HepG2 (cell line): ENCODE measurements at regions not wholly inside any gene's neighbourhood (a gene's known extent, or its start where the extent isn't known, plus 50 kb on each side); places are given as distances from the start of the nearest gene placed in this dataset.

Experiments
- ATAC-seq: fragments of 200-7000 bp; cut with Tn5 transposase; 3 replicates; pipeline ENCODE4 v1.9.1; 2020; ENCODE audit warnings: mild to moderate bottlenecking, moderate library complexity
- BruUV-seq: library from RNA; stranded (reverse); fragments of 400-500 nt; replicated peaks from 2 replicates; lab custom pipeline; 2021; lab: Mats Ljungman, UMichigan
- CTCF ChIA-PET: fragments of 300-600 bp; formaldehyde crosslinking; extraction: SDS; loops from one replicate; lab custom pipeline; 2021; ENCODE audit warnings: low total read pairs, inconsistent platforms, low intra/inter-chr PET ratio; lab: Yijun Ruan, JAX
- POLR2A ChIA-PET: fragments of 350-600 bp; sonication (Branson Sonifier 250); formaldehyde crosslinking; loops from one replicate; lab custom pipeline; 2020; ENCODE audit warnings: antibody characterized with exemption, inconsistent platforms; lab: Yijun Ruan, JAX
- DNase-seq: peaks from one replicate; pipeline ENCODE4 v3.0.0-alpha.2; 2015; ENCODE audit warnings: low spot score
- FAIRE-seq: peaks from 3 replicates; lab custom pipeline; 2011; peaks lifted over from hg19 to GRCh38; lab: Jason Lieb, UNC
- H2AFZ ChIP-seq: one replicate; pipeline ENCODE4 v1.6.1; 2011; ENCODE audit warnings: low read length, inconsistent platforms
- H3K27ac ChIP-seq: fragments of 300-600 bp; 3 replicates; pipeline ENCODE4 v1.8.0; 2011; ENCODE audit warnings: mixed run types, mild to moderate bottlenecking, mixed read lengths, low read length, inconsistent platforms; ENCODE audit not compliant: insufficient read depth; ENCODE audit errors: extremely low read length
- H3K27me3 ChIP-seq, 2 experiments: fragments of 200-600 bp in 1 of 2; 2 replicates in 1 of 2; 3 replicates in 1 of 2; pipeline versions ENCODE4 v1.6.0 to v1.8.0; 2011; ENCODE audit warnings: low read length in 2 of 2, mild to moderate bottlenecking in 2 of 2, moderate library complexity in 2 of 2, inconsistent platforms in 1 of 2; ENCODE audit not compliant: insufficient read depth in 2 of 2, control insufficient read depth in 1 of 2
- H3K36me3 ChIP-seq, 2 experiments: fragments of 200-600 bp in 1 of 2; replicated peaks in 1 of 2; 2 replicates in 1 of 2; 3 replicates in 1 of 2; pipeline versions ENCODE4 v1.5.1 to v1.8.0; 2011; ENCODE audit warnings: low read length in 2 of 2, inconsistent platforms in 1 of 2; ENCODE audit not compliant: insufficient read depth in 2 of 2, control insufficient read depth in 1 of 2
- H3K4me1 ChIP-seq: 2 replicates; pipeline ENCODE4 v1.5.1; 2012; ENCODE audit warnings: low read length, inconsistent platforms; ENCODE audit not compliant: insufficient read depth
- H3K4me2 ChIP-seq: 2 replicates; pipeline ENCODE4 v1.6.0; 2011; ENCODE audit warnings: low read depth, low read length, inconsistent platforms
- H3K4me3 ChIP-seq, 3 experiments: fragments of 200-600 bp in 1 of 3; sonication (generic), shearing (Covaris generic) in 1 of 3; replicated peaks in 1 of 3; 2 replicates each; pipeline ENCODE4 v1.5.1; 2011 to 2016; ENCODE audit warnings: low read length in 3 of 3, inconsistent platforms in 2 of 3, low read depth in 2 of 3, mild to moderate bottlenecking in 2 of 3, control low read depth in 1 of 3, mixed read lengths in 1 of 3; ENCODE audit not compliant: insufficient read depth in 1 of 3
- H3K79me2 ChIP-seq: one replicate; pipeline ENCODE4 v1.6.1; 2011; ENCODE audit warnings: low read length, inconsistent platforms; ENCODE audit not compliant: insufficient read depth
- H3K9ac ChIP-seq: 2 replicates; pipeline ENCODE4 v1.6.0; 2011; ENCODE audit warnings: mild to moderate bottlenecking, low read depth, low read length, inconsistent platforms; ENCODE audit not compliant: insufficient read depth
- H3K9me3 ChIP-seq: 2 replicates; pipeline ENCODE4 v1.5.1; 2012; ENCODE audit warnings: mild to moderate bottlenecking, low read length
- H4K20me1 ChIP-seq: 2 replicates; pipeline ENCODE4 v1.6.0; 2011; ENCODE audit warnings: inconsistent platforms, mild to moderate bottlenecking, low read length, moderate library complexity; ENCODE audit not compliant: insufficient read depth
- NONO ChIP-seq, 2 experiments: fragments of 450-650 bp in 1 of 2; sonication (generic) in 1 of 2; formaldehyde crosslinking in 1 of 2; IDR thresholded peaks in 1 of 2; conservative IDR thresholded peaks in 1 of 2; 2 replicates each; pipeline versions ENCODE4 v1.6.1 to v1.8.0; 2017 to 2022; ENCODE audit warnings: mild to moderate bottlenecking in 1 of 2, missing genetic modification reagents in 1 of 2, moderate library complexity in 1 of 2
- RAD21 ChIP-seq: fragments of 450-650 bp; formaldehyde crosslinking; IDR thresholded peaks from 2 replicates; pipeline ENCODE4 v1.5.0; 2020; ENCODE audit warnings: mild to moderate bottlenecking
- THYN1 ChIP-seq: sonication (generic); formaldehyde crosslinking; IDR thresholded peaks from 2 replicates; pipeline ENCODE4 v1.8.1; 2023; ENCODE audit warnings: low read depth, mild to moderate bottlenecking, moderate library complexity, missing genetic modification reagents, borderline replicate concordance
- ZNF124 ChIP-seq: sonication (generic); formaldehyde crosslinking; IDR thresholded peaks from 2 replicates; pipeline ENCODE4 v1.4.0; 2020; ENCODE audit warnings: missing genetic modification reagents
- ZNF556 ChIP-seq: sonication (generic); formaldehyde crosslinking; IDR thresholded peaks from 2 replicates; pipeline ENCODE4 v1.4.0; 2020; ENCODE audit warnings: mild to moderate bottlenecking, missing genetic modification reagents, borderline replicate concordance
- ZNF616 ChIP-seq: sonication (generic); formaldehyde crosslinking; IDR thresholded peaks from 2 replicates; pipeline ENCODE4 v1.5.0; 2020; ENCODE audit warnings: low read depth, mild to moderate bottlenecking, missing genetic modification reagents
- ZNF720 ChIP-seq: sonication (generic); formaldehyde crosslinking; IDR thresholded peaks from 2 replicates; pipeline ENCODE4 v1.4.0; 2020; ENCODE audit warnings: missing genetic modification reagents
- ZNF792 ChIP-seq: IDR thresholded peaks from 2 replicates; pipeline ENCODE4 v1.6.1; 2016
- WGBS: methylation state at CpG from one replicate; pipeline ENCODE4 v1.1.6; 2017; ENCODE audit warnings: low lambda C conversion rate; 5-methylcytosine and 5-hydroxymethylcytosine counted together
- in situ Hi-C: cut with HindIII; loops from 2 replicates; pipeline ENCODE4 v1.10.0; 2017; ENCODE audit warnings: low pct_unique_long_range_greater_than_20kb; ENCODE audit not compliant: extremely low pct_ligation_motif_present
- intact Hi-C: fragments of 100-400 bp; cut with micrococcal nuclease; formaldehyde crosslinking; loops from one replicate; pipeline ENCODE4 v1.10.0; 2022; ENCODE audit not compliant: unreplicated experiment
- TF ChIP-seq, protein P1 (sequence below): sonication (generic); formaldehyde crosslinking; IDR thresholded peaks from 2 replicates; pipeline ENCODE4 v1.5.1; 2020; ENCODE audit warnings: missing genetic modification reagents, mild to moderate bottlenecking, borderline replicate concordance
- TF ChIP-seq, protein P2 (sequence below): sonication (generic); formaldehyde crosslinking; IDR thresholded peaks from 2 replicates; pipeline ENCODE4 v1.4.0; 2020; ENCODE audit warnings: missing genetic modification reagents; ENCODE audit errors: not compliant biosample characterization

DNA sequence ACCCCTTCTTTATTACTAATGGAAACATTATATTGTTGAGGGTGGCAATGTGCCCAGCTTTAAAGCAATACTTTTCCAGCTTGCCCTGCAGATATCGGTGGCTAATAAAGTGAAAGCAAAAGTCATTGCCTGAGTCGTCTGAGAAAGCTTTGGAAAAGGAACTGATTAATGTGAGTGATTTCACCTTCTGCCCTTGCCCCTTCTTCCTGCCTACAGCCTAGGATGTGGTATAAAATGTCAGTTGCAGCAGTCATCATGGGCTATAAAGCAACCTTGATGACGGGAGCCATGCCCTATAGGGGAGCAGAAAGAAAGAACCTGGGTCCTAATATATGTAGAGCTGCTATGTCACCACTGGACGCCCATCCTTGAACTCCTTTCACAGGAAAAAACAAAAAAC is 132.4 kb upstream of the USP9X start:
- Histone ChIP-seq H4K20me1 (no peaks in the 10 kb centered on the region), H3K4me2 (peak overlapping the region; percentile 36; the same call in 1 of the 2 replicates), H3K79me2 (no peaks in the 10 kb centered on the region), H3K27me3 (no peaks in the 10 kb centered on the region), H2AFZ (no peak overlapping the region), H3K4me1 (no peaks in the 10 kb centered on the region), H3K4me3 (no peak overlapping the region; a peak in 1 of 6 replicates), H3K9ac (no peak overlapping the region), H3K27ac (no peak overlapping the region), H3K36me3 (no peaks in the 10 kb centered on the region), H3K9me3 (no peaks in the 10 kb centered on the region)
- no TSS peak for BruUV-seq
- ATAC-seq (no peak), DNase-seq (no peak), FAIRE-seq (no peak)
- intact Hi-C loops: no loop called here
- ChIA-PET CTCF (no interaction called here), POLR2A (no interaction called here)
- 27% methylated on average over 4 of the region's 4 CpGs for WGBS
- in situ Hi-C loops: no loop called here
- no peak for TF ChIP-seq RAD21
- TF ChIP-seq ZNF124 (CRISPR knock-in tag): no peak
- no peak for TF ChIP-seq THYN1 (CRISPR knock-in tag)
- TF ChIP-seq, protein P1, sequence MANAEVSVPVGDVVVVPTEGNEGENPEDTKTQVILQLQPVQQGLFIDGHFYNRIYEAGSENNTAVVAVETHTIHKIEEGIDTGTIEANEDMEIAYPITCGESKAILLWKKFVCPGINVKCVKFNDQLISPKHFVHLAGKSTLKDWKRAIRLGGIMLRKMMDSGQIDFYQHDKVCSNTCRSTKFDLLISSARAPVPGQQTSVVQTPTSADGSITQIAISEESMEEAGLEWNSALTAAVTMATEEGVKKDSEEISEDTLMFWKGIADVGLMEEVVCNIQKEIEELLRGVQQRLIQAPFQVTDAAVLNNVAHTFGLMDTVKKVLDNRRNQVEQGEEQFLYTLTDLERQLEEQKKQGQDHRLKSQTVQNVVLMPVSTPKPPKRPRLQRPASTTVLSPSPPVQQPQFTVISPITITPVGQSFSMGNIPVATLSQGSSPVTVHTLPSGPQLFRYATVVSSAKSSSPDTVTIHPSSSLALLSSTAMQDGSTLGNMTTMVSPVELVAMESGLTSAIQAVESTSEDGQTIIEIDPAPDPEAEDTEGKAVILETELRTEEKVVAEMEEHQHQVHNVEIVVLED (CRISPR knock-in tag): no peak
- TF ChIP-seq ZNF720 (CRISPR knock-in tag): no peak
- TF ChIP-seq, protein P2, sequence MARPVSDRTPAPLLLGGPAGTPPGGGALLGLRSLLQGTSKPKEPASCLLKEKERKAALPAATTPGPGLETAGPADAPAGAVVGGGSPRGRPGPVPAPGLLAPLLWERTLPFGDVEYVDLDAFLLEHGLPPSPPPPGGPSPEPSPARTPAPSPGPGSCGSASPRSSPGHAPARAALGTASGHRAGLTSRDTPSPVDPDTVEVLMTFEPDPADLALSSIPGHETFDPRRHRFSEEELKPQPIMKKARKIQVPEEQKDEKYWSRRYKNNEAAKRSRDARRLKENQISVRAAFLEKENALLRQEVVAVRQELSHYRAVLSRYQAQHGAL (CRISPR knock-in tag): no peak
- no peak for TF ChIP-seq ZNF792
- no peak for TF ChIP-seq NONO (IDR thresholded peaks at IDR 0.05)
- no peak for TF ChIP-seq NONO (CRISPR knock-in tag; conservative IDR thresholded peaks at IDR 0.05)
- TF ChIP-seq ZNF616 (CRISPR knock-in tag): no peak
- no peak for TF ChIP-seq ZNF556 (CRISPR knock-in tag)
